Right lobe of liver (tissue), 4 donors: ENCODE measurements at regions not wholly inside any gene's neighbourhood (a gene's known extent, or its start where the extent isn't known, plus 50 kb on each side); places are given as distances from the start of the nearest gene placed in this dataset.

ENCODE experiments used
- CTCF ChIP-seq, 4 donors: fragments of 200-600 bp in 3 of 4; fragments of 450-650 bp in 1 of 4; IDR thresholded peaks; one replicate each; pipeline versions ENCODE4 v1.5.1 to v1.8.0; 2016 to 2022; ENCODE audit warnings: antibody characterized with exemption in 4 of 4, mild to moderate bottlenecking in 2 of 4
- POLR2A ChIP-seq: fragments of 450-650 bp; IDR thresholded peaks from one replicate; pipeline ENCODE4 v1.6.1; 2017; ENCODE audit warnings: antibody characterized with exemption, mild to moderate bottlenecking
- donor health status: DM: no; HTN: no; CAD: no.
- donor health status: DM: no; HTN: no; CAD: no.
- donor health status: DM: no; HTN: yes; CAD: no.

GRCh38 chr3:87805670-87806069, 253.1 kb downstream of the CGGBP1 start:
- no peak for TF ChIP-seq CTCF (IDR thresholded peaks at IDR 0.05)
- TF ChIP-seq POLR2A: no peak
